K562 (cell line): ENCODE measurements at regions not wholly inside any gene's neighbourhood (a gene's known extent, or its start where the extent isn't known, plus 50 kb on each side); places are given as distances from the start of the nearest gene placed in this dataset.

ENCODE experiments used
- CBX2 ChIP-seq: fragments of 200-600 bp; sonication (generic); IDR thresholded peaks from one replicate; pipeline ENCODE4 v1.6.1; 2012; ENCODE audit warnings: mild to moderate bottlenecking, low read length, inconsistent platforms; ENCODE audit not compliant: insufficient read depth, poor library complexity, severe bottlenecking
- CHD7 ChIP-seq: fragments of 200-600 bp; sonication (generic); IDR thresholded peaks from one replicate; pipeline ENCODE4 v1.6.1; 2012; ENCODE audit warnings: mild to moderate bottlenecking, low read depth, low read length, inconsistent platforms
- MCM5 ChIP-seq: fragments of 450-650 bp; IDR thresholded peaks from 2 replicates; pipeline ENCODE4 v1.6.1; 2016; ENCODE audit warnings: low read depth
- SIN3B ChIP-seq: fragments of 450-650 bp; IDR thresholded peaks from 2 replicates; pipeline ENCODE4 v1.6.1; 2017; ENCODE audit warnings: low read depth, mild to moderate bottlenecking, moderate library complexity
- TFAM ChIP-seq: fragments of 250-450 bp; sonication (Bioruptor Pico); conservative IDR thresholded peaks from 2 replicates; pipeline ENCODE4 v1.5.0; 2021; ENCODE audit warnings: mild to moderate bottlenecking, moderate library complexity
- ZBTB40 ChIP-seq, 2 experiments: fragments of 450-650 bp in 1 of 2; sonication (generic) in 1 of 2; formaldehyde crosslinking in 1 of 2; IDR thresholded peaks; 2 replicates each; pipeline versions ENCODE4 v1.7.1 to v1.9.0; 2016 to 2022; ENCODE audit warnings: inconsistent platforms in 1 of 2, mild to moderate bottlenecking in 1 of 2, missing genetic modification reagents in 1 of 2
- ZNF3 ChIP-seq: fragments of 250-450 bp; sonication (Bioruptor Pico); IDR thresholded peaks from 2 replicates; pipeline ENCODE4 v1.5.0; 2021; ENCODE audit warnings: mild to moderate bottlenecking, moderate library complexity
- ZNF76 ChIP-seq: fragments of 250-450 bp; sonication (Bioruptor Pico); IDR thresholded peaks from 2 replicates; pipeline ENCODE4 v1.4.0; 2020; ENCODE audit warnings: mild to moderate bottlenecking, moderate library complexity, borderline replicate concordance

DNA sequence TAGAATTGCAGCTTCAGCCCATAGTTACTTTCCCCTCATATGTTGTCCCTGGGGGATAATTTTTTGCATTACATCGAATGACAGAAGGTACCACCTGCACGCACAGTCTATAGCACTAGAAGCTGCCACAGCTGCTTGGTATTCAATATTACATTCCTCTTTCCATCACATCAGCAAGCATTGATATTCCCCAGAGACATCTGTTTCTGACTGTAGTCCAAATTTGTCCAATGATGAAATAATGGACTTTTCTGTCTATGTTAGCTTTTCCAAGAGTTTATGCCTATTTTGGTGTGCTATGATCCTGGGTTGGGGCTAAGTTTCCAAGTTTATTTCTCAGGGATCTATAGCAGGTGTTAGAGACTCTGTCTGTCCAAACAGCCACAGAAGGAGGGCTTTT is 335.4 kb downstream of the LRIG3 start (continued):
- no peak for TF ChIP-seq ZBTB40 (IDR thresholded peaks at IDR 0.05)
- TF ChIP-seq ZBTB40 (CRISPR knock-in tag; IDR thresholded peaks at IDR 0.05), result no peak
- no peak for TF ChIP-seq CHD7
- TF ChIP-seq CBX2, result no peak
- TF ChIP-seq MCM5, result no peak
- no peak for TF ChIP-seq TFAM (CRISPR knock-in tag)
- no peak for TF ChIP-seq ZNF76 (CRISPR knock-in tag)
- no peak for TF ChIP-seq SIN3B
- no peak for TF ChIP-seq ZNF3 (CRISPR knock-in tag)
